CD4-positive, alpha-beta T cell treated with Interleukin-15 for 4 hours (primary cell): ENCODE measurements at regions not wholly inside any gene's neighbourhood (a gene's known extent, or its start where the extent isn't known, plus 50 kb on each side); places are given as distances from the start of the nearest gene placed in this dataset.

Experiments used
- DNase-seq: peaks from one replicate; pipeline ENCODE4 v3.0.0-alpha.2; 2020; ENCODE audit warnings: low spot score

- DNase-seq: no peak
These were observed 624.3 kb upstream of the TENM4 start for GRCh38 chr11:80065086-80065485.

DNA sequence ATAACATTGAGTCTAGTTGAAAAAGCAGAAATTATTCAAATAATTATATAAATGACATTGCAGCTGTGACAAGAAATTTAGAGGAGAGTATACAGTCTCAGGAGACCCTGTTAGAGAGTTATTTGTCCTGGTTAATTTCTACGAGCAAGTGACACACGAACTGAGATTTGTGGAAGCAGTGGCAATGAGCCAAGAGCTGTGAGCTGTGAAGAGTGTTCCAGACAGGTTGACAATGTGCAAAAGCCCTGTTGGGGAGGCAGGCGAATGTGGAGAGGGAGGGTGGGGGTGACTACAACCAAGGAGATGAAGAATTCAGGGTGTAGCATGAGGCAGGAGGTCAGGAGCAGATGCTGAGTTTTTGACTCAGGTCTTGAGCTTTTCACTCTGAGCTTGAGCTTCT, 620.2 kb upstream of the TENM4 start:
- DNase-seq: no peak

DNA sequence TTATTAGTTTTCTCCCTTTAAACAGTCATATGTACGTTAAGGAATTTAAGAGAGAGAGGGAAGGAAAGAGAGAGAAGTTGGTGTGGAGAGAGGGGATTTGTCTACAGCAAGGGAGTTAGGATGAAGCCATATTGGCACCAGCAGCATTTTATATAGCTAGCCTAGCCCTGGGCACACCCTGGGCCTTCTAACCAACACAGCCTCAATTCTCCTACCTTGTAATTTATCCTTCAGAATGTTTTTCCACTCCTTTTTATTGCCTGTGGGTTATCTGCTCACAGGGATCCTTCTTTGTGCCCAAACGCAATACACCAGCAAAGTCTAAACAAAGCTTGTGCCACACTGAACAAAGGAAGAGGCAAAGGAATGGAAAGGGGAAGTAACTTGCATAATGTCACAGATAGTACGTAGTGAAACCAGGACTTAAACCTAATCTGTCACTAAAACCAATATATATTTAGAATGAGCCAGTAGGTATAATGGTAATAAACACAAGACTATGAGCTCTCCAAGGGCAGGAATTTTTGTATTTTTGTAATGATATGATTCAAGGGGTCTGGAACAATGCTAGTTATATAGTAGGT, 613.8 kb upstream of the TENM4 start:
- DNase-seq: no peak

DNA sequence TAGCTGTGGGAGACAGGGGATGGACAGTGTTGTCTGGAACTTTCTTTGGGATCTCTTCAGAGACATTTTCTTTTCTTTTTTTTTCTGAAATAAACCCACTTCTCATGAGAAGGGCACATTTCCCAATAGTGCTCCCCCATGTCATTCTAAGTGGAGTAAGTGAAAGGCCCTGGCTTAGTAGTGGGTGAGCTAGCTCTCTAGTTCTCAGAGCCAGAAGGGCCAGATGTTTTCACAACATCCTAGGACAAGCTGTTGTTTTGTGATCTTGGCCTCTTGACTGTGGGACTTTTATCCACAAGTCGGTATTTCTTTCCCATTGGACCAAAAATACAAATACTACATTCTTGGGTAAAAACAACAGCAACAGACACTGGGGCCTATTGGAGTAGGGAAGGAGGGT, 607.7 kb upstream of the TENM4 start:
- no peak for DNase-seq

DNA sequence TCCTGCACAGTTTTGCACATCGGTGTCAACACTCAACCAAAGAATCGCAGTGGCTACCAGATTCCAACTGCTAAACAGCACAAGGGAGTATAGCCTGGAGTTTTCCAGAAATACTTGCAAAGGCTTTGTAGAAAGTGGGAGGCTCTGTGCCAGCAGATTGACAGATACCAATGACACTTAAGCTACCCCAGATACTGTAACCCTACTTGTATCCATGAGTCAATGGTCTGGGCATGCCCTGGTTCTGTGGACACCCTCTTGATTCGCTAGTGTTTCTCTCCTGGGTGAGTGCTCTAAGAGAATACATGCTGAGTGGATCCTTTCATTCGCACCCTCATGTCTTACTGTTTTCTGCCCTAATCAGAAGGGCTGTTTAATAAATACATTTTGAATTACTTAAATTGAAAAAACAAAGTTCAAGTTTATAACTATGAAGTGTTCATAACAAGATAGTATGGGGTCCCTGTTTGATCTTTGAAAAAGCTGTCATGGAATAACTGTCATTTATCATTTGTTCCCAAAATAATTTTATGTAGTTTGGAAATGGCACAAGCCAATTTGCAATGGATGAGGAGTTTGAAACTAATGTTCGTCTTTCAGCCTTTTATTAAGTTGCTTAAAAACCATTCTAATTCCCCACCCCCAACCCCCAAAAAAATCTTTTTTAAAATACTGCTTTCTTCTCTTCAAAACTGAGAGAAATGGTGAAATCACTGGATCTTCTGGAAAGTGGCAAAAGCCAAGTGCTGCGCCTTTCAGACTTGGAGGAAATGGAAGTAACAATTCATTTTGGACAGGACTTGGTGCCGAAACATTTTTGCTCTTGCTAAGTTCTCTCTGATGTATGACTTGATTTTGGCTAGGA, 600.5 kb upstream of the TENM4 start:
- DNase-seq: no peak

DNA sequence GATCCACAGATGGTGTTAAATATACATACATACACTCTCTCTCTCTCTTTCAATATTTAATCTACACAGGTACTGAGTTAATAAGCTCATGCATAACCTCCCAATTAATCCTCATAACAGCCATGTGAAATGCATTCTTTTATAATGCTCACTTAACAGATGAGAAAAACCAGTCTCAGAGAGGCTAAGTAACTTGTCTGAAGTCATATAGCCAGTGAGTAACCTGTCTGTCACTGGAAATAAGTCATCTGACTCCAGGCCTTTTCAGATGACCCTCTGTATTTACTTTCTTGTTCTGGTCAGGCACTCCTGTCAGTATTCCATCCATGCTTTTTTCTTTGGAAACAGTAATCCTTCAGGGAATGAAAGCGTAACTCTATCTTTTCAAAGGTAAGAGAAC, 594.0 kb upstream of the TENM4 start:
- DNase-seq: no peak

DNA sequence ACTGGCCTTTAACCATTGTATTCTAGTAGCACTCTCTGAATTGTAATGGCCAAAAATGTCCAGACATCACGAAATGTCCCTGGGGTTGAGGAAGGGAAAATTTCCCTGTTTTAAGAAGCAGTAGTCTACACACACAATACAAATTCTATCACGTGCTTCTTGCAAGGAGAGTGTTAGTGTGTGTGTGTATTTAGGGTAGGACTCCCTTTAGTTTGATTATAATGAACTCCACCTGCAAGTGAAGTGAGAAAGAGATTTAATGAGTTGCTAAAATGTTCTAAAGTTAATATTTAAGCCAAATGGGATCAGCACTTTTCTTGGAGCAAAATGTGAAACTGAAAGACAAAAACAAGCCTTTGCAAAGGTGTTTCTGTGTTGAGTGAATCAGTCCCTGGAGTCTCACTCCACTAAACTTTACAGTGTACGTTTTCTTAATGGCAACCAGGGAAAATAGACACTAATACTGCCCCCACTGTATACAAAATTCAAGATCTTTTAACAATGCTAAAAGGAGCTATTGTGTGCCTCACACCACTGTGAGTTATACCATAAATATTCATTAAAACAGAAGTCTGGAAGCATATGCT, 590.3 kb upstream of the TENM4 start:
- no peak for DNase-seq

DNA sequence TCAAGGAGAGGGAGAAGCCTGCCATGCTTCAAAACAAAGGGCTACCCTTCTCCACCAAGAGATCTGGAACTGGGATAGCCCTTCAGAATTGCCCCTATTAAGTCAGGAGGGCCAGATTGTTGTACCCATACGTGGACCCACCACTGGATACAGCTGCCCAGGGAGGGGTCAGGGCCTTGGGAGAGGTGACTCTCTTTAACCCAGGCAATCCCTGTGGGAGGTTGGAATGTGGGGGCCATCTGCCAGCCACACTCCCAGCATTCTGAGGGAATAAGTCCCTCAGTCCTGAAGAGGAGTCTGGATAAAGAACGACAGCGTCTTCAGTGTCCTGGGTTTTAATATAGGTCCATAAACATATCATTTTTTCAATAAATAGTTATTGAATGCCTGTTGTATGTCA, 588.2 kb upstream of the TENM4 start:
- no peak for DNase-seq

- DNase-seq: no peak
These were observed 583.3 kb upstream of the TENM4 start for GRCh38 chr11:80024119-80024518.

- DNase-seq: no peak
These were observed 582.6 kb upstream of the TENM4 start for GRCh38 chr11:80023386-80023785.

DNA sequence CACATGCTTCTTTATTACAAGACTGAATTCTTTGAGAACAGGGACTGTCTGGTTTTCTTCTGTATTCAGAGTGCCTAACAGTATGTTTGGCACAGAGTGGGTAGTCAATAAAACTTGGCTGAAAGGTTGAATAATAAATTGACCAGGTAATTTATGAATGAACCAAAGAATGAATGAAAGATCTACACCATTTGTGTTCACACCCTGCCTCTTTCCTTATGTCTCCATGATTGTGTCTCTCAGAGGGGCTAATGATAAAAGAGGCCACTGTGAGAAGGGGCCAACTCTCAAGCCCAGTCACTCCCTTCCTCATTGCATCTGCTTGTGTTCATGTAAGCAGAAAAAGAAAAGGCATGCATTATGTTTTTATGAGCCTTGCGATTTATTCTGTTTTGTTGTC, 569.7 kb upstream of the TENM4 start:
- no peak for DNase-seq

- no peak for DNase-seq
These were observed 568.3 kb upstream of the TENM4 start for GRCh38 chr11:80009081-80009480.

DNA sequence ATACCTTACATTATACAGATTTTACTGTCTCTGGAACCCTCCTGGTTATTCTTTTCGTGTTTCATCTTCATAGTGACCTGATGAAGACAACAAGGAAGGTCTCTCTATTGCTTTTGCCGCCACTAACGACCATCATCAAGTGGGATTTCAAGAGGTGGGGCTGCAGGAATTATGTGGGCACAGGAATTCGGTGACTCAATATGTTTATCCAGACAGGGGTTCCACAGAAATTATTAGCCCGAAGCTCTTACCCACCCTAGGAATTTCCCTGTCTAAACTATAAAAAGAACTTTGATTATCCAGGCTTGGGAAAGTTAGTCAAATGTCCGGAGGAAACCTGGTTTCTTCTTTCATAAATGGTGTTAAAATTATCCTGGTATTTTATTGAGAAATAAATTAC, 566.8 kb upstream of the TENM4 start:
- DNase-seq: no peak

DNA sequence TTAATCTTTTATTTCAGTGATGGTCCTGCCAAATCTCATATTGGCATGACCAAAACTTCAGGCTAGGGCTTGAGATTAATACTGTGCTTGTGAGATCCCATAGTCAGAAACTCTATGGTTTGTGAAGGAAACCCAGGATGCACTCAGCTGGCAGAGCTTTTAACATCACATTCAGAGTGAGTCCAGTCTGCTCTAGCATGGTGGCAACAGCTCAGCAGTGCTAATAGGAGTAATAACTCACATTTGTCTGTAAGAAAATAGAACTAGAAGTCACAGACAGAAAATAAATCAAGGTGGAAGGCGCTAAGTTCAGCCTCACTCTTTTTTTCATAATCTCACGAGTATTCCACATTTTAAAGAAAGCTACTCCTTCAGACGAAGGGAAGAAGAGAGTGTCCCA, 549.3 kb upstream of the TENM4 start:
- no peak for DNase-seq

GRCh38 chr11:79982185-79982584, 541.4 kb upstream of the TENM4 start:
- DNase-seq: no peak

DNA sequence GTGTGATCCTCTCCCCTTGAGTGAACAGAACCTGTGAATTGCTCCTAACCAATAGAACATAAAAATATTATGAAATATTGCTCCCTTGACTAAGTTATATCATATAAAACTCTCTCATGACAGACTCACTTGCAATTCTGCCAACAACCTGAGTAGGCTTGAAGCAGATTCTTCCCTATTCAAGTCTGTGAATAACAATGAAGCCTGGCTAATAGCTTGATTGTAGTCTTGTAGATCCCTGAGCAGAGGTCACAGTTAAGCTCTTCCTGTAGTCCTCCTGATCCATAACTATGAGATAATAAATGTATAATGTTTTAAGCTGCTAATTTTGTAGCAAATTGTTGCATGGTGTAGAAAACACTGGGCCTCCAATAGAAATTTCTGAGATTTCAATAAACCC, 540.1 kb upstream of the TENM4 start:
- no peak for DNase-seq

- no peak for DNase-seq
These were observed 533.1 kb upstream of the TENM4 start for GRCh38 chr11:79973721-79974617.

DNA sequence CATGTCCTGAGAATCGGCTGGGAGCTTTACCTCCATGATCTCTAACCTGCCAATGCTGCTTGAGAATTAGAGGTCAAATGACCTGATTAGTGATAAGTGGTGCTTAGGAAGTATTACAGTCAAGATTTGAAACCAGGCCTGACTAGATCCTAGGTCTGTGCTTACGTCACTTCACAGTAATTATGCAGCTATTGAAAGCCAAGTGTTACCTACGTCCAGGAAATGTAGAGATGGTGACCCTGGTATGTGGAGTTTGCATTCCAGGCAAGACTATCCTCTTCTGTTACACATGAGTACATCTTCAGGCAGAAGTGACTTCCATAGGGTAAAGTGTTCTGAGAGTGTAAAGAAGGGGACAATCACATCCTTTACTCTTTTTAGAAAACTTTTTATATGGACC, 530.4 kb upstream of the TENM4 start:
- no peak for DNase-seq

GRCh38 chr11:79966592-79966991, 525.8 kb upstream of the TENM4 start:
- no peak for DNase-seq

- no peak for DNase-seq
These were observed 523.2 kb upstream of the TENM4 start for GRCh38 chr11:79963856-79964645.

DNA sequence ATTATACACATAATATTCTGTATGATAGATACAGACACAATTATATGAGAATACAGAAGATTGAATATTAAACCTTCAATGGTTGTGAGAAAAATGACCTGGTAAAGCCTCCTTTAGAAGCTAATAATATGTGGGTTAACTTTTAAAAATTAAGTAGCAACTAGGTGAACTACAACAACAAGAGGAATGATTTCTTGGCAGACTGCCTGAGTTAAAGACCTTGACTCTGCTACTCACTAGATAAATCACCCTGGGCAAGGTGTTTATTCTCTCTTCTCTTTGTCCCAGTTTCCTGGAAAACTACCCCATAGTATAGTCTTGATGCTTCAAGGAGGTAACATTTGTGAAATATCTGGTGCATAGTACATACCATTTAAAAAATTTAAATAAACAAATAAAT, 519.6 kb upstream of the TENM4 start:
- no peak for DNase-seq

DNA sequence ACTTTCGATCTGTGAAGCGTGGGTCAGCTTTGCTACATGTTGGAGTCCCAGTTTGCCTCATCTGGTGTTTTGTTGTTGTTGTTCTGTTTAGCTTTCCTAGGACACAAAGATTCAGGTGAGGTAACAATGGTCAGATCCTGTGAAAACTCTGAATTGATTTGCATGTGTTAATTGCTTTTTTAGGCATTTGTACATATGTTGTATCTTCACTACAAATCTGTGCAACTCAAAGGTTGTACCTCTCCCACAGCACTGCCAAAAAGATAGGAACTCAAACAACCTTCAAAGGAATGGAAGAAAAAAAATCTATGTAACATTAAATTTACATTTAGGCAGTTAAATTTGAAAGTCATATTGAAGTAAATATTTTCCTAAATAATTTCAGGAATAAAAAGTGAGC, 518.5 kb upstream of the TENM4 start:
- no peak for DNase-seq
